GM12892 (cell line): ENCODE measurements at regions not wholly inside any gene's neighbourhood (a gene's known extent, or its start where the extent isn't known, plus 50 kb on each side); places are given as distances from the start of the nearest gene placed in this dataset.

Source experiments
- POLR2A ChIP-seq: IDR thresholded peaks from 2 replicates; pipeline ENCODE4 v1.6.1; 2011; ENCODE audit warnings: low read depth, low read length, control low read depth
- TAF1 ChIP-seq: IDR thresholded peaks from 2 replicates; pipeline ENCODE4 v1.6.1; 2011; ENCODE audit warnings: low read depth, mild to moderate bottlenecking, control low read depth, low read length, borderline replicate concordance

GRCh38 chr12:78420991-78421390 lies 443.6 kb upstream of the SYT1 start:
- no peak for TF ChIP-seq POLR2A
- no peak for TF ChIP-seq TAF1
